GM21723 (cell line): ENCODE measurements at regions not wholly inside any gene's neighbourhood (a gene's known extent, or its start where the extent isn't known, plus 50 kb on each side); places are given as distances from the start of the nearest gene placed in this dataset.
"Not testable (repeated sequence)": the region's sequence is repeated elsewhere in the genome, so short reads cannot be mapped to it uniquely, and the experiment has no call there.

ENCODE experiments used
- ATAC-seq: cut with Tn5 transposase; IDR thresholded peaks from one replicate; pipeline ENCODE4 v1.9.1; 2021; ENCODE audit warnings: mild to moderate bottlenecking, moderate library complexity; ENCODE audit not compliant: unreplicated experiment

DNA sequence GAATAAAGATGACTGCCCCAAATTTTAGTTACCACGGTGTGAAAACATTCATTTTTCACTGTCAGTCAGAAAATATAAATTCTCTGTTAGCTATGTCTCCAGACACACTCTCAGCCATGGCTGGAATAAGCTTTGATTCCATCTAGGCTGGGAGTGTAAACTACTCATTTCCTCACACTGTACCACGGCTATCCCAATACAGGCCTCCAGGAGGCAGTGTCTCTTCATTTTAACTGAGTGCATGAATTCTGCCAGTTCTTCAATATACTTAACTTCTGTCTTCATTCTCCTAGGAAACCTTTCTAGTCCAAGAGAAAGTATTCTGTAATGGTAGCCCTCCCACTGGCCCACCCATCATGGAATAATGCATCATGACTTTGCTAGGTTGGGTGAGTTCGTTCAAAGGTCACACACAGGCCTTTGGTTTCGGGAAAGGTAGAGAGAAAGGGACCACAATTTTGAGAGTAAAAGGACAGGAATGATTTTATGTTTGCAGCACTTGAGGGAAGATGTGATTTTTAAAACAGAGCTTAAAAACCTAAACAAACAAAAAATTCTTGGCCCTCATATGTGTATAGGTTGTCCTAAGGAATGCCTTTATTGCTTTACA lies 381.1 kb downstream of the SEC23A start:
- peak; percentile 85 for ATAC-seq

DNA sequence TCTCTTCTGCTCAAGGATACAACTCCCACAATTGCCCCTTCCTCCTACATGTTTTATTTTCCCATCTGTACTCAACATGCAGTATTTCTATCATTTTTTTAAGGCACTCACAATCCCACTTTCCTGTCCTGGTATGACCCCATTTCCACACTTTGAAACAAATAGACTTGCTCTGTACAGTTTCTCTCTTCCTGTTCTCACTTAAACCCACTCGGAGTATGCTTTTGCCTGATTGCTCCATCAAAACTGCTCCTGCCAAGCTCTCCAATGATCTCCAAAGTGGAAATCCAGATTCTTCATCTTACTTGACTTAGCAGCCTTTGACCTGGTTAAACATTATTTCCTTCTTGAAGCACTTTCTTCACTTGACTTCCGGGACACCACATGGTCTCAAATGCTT lies 384.5 kb downstream of the SEC23A start:
- no peak for ATAC-seq

DNA sequence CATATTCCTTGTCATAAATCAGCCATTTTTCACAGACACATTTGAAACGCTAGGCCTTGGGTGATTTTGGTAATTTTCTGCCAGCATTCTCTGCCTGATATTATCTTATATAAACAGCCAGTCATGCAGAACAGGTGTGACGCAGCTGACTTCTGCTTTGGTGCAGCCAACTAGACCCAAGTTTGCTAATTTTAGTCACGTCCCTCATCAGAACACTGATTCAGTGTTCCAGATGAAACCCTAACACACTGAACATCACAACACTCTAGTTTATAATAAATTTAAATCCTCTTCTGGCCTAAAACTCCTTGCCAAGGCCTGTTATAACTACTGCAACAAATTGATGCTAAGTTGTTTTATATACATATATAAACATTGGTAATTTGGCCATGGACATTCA lies 386.1 kb downstream of the SEC23A start:
- ATAC-seq, result no peak

DNA sequence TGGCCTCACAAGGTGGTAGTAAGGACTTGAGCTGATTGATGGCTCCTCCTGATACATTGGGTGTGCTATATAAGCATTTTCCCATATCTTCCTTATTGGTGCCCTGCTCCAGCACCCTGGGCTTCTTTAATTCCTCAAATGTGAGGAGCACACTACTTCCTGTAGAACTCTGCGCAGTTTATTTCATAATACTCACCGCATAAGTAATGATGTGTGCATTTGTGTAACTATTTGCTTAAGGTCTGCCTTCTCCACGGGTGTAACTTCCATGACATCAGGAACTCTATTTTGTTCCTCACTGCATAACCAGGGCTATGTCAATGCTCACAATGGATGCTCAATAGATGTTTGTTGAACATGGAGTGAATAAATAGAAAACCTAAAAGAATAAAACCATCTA lies 392.2 kb downstream of the SEC23A start:
- no peak for ATAC-seq

DNA sequence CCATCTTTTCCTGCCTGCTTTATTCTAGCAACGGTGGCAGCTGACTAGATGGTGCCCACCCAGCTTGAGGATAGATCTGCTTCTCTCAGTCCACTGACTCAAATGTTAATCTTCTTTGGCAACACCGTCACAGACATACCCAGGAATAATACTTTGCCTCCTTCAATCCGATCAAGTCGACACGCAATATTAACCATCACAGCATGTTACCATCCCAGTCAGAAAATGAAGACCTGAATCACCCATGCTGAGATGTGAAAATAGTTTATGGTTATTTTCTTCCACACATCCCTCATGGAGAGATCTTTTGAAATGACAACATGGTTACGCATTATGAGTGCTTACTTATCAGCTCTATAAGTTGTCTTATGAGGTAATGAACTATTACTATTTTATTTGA lies 392.8 kb downstream of the SEC23A start:
- ATAC-seq, result no peak

DNA sequence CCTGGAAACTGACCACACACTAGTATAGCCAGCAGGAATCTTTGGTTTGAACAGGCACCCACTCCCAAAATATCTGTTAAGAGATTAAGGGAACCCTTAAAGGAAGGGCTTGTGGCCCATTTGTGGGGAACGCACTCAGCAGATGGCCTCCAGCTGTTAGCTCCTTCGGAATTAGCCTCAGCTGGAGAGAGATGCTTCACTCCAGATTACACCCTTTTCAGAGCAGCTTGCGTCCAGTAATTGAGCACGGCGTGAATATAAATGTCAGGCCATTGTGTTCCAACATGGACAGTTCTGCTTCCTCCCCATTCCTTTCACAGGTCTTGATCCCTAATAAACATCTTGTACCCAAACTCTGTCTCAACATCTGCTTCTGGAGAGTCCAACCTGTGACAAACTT lies 397.8 kb downstream of the SEC23A start:
- ATAC-seq, result no peak

DNA sequence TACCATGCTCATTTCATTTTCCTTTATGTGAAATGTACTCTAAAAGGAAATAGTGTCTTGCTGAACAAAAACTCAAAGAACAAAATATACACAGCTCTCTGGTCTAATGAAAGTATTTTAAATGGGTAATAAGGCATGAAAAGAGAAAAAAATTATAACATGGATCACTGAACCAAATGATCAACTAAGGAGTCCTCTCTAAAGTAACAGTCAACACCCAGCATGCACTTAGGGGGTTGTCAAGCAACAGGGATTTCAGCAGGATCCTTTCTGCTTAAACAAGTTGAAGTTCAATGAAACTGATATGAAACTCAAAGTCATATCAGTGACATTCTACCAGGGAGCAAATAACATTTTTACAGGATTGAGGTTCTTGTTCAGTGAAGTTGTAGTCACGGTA lies 398.8 kb downstream of the SEC23A start:
- no peak for ATAC-seq

DNA sequence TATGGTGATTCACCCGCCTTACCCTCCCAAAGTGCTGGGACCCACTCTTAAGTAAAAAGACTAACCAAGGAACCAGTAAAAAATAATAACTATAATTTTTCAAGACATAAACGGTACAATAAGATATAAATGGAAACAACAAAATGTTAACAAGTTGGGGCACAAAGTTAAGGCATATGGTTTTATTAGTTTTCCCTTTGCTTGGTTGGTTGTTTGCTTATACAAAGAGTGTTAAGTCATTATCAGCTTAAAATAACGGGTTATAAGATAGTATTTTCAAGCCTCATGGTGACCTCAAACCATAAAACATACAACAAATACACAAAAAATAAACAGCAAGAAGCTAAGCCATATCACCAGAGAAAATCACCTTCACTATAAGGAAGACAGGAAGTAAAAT lies 406.1 kb downstream of the SEC23A start:
- no peak for ATAC-seq

DNA sequence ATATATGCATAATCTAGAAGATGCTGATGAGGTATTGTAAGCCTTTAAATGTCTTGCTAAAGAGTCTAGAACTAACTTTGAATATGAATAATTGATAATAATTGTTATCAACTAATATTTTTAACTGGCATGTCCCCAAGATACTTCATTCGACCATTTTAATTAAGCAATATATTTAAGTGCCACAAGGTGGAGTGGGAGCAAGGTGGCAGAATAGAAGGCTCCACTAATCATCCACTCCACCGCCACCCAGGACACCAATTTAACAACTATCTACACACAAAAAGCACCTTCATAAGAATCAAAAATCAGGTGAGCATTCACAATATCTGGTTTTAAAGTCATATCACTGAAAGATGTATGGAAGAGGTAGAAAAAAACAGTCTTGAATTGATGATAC lies 409.6 kb downstream of the SEC23A start:
- ATAC-seq, result no peak

DNA sequence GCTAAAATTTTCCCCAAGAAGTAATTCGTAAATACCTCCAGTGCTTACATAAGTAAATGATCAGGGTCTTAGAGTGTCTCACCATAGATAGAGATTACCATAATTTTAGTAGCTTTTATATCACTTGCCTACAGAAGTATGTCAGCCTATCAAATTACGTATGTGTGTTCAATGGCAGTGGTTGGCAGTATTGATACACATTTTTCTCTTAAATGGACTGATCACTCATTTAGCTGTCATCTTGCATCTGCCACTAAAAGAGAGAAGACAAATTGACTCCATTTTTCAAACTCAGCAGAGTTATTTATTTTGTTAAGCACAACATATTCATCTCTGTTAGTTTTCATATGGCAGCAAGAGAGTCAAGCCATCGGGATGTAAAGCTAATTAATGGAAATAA lies 413.1 kb upstream of the CLEC14A start:
- no peak for ATAC-seq

DNA sequence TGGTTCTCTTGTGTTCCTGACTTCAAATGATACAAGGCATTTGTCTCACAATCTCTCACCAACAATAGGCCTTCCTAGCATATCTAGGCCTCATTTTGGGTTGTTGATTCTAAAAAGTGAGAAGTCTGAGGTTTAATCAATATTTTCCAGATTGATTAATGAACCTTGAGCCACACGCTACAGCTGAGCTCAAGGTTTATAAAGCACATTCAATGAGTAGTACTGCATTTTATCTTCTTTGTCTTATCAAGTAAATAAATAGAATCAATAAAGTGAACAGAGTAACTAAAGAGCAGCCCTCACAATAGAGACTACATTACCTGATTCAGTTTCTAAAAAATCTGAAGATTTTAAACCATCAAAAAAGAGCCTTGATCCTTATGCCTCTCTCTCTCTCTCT lies 407.5 kb upstream of the CLEC14A start:
- ATAC-seq, result no peak

DNA sequence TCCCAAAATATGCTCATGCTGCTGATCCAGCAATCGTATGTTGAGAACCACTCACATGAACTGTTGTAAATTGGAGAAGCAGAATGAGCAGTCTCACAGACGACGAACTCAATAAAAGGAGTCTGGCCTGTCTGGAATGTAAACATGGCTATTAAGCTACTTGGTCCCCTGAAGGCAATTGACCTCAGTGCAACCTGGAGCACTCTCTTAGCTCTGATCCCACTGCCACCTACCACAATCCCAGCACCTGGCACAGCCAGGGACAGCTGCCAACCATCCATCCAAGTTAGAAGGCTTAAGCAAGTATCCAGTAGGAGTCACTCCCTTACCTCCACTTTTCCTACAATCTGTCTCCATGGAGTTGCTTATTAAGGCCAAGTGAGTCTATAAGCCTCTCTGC lies 406.9 kb upstream of the CLEC14A start:
- no peak for ATAC-seq

DNA sequence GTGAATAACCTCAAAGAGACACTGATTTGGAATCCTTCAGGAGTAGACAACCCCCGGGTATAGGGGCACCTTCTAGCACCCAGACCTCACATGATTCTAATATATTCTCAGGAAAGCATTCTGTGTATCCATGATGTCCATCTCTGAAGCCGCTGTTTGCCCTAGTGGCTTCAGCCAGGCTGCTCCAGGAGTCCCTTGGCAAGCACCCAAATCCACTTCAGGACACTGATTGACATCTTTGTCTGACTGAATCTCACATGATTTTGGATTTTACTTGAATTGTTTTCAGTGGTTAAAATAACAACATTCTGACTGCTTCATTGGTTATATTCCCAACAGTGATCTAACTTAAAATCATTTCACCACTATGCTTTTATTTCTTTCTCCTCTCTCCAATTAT lies 390.5 kb upstream of the CLEC14A start:
- ATAC-seq, result no peak

DNA sequence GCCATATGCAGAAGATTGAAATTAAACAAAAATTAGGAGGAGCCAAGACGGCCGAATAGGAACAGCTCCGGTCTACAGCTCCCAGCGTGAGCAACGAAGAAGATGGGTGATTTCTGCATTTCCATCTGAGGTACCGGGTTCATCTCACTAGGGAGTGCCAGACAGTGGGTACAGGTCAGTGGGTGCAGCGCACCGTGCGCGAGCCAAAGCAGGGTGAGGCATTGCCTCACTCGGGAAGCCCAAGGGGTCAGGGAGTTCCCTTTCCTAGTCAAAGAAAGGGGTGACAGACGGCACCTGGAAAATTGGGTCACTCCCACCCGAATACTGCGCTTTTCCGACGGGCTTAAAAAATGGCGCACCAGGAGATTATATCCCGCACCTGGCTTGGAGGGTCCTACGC lies 379.0 kb upstream of the CLEC14A start:
- ATAC-seq, result not testable (repeated sequence)

DNA sequence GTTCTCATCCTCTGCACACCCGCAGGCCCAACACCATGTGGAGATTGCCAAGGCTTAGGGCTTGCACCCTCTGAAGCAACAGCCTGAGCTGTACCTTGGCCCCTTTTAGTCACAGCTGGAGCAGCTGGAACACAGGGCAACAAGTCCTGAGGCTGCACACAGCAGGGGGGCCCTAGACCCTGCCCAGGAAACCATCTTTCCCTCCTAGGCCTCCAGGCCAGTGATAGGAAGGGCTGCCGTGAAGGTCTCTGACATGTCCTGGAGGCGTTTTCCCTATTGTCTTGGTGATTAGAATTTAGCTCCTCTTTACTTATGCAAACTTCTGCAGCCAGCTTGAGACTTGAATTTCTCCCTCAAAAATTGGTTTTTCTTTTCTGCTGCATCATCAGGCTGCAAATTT lies 373.5 kb upstream of the CLEC14A start:
- ATAC-seq, result no peak

DNA sequence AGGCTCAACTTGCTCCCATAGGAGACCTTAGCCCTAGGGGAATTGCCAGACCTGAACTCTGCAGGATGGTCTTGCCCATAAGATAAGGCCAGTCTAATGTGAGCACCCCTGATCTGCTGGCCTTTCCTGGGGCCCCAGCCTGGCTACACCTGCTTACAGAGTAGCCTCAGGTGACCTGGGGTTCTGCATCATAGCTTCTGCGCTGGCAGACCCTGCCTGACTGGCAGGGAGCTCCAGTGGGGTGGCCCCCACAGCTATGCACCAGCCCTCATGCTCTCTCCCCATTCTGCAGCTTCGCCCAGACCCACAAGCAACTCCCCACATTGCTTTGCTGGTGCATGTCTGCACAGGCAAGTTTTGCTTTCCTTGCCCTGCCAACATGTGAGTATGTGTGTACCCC lies 371.3 kb upstream of the CLEC14A start:
- no peak for ATAC-seq

DNA sequence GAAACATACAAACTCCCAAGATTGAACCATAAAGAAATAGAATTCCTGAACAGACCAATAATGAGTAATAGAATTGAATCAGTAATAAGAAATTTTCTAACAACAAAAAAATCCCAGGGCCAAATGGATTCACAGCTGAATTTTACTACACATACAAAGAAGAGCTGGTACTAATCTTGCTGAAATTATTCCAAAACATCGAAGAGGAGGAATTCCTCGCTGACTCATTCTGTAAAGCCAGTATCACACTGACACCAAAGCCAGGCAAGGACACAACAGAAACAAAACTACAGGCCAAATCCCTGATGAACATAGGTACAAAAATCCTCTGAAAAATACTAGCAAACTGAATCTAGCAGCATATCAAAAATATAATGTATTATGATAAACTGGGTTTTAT lies 367.8 kb upstream of the CLEC14A start:
- no peak for ATAC-seq

DNA sequence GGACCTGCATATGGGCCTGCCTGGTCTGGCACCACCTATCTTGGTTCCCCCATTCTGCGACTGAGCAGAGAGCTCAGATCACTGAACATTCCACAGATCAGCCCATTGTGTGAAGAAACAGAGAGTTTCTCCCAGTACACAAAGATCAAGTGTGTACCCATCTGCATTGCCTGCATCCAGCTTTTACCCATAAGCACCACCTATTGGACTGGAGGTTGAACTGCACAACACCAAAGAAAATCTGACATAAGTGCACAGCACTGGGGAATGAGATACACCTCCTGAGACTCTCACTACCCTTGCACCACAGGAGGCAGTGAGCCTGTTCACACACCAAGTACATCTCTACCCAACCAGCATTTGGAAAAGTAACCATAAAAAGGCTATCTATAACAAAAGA lies 362.6 kb upstream of the CLEC14A start:
- ATAC-seq, result no peak

DNA sequence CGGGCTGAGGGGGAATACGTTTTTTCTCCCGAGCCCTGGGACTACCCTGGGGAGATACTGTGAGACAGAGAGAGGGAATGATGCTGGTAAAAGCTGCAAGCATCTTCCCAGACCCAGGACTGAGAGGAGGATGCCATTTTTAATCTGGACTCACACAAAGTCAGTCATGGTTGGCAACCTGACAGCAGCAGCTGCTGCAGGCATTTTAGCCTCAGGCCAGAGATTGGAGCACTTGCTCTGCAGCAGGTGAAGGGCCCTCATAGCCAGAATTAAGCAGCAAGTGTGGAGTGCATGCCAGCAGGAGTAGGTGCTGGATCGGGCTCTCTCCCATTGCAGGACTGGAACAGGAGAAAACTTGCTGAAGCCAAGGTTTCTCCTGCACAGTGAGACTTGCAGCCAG lies 361.1 kb upstream of the CLEC14A start:
- no peak for ATAC-seq

DNA sequence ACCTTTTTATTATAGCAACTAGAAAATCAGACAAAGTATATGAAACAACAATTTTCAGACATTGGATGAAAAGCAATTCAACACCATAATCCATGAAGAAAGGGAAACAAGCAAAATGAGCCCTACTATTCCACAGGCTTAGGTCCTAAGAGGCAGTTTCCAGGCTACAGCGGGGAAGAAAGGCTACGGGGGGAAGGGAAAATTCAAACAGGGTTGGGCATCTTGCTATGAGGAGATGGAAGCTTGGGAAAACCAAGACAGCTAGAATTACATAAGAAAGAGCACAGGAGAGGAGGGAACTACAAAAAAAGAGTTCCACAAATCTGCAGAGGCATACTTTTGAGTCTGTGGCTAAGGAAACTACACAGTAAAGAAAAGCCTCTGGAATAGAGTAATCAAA lies 356.0 kb upstream of the CLEC14A start:
- no peak for ATAC-seq

DNA sequence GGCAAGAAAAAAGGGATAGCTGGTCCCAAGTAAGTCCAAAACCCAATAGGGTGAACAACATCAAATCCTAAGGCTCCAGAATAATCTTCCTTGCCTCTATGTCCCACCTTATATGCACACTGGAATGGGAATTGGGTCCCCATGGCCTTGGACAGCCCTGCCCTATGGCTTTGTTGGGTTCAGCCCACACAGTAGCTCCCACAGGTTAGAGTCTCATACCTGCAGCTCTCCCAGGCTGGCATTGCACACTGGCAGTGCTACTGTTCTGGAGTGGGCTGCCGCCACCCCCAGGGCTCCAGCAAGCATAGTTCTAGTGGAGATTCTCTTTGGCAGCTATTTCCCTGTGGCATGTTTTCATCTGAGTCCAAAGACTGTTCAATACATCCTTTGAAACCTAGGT lies 352.4 kb upstream of the CLEC14A start:
- no peak for ATAC-seq

DNA sequence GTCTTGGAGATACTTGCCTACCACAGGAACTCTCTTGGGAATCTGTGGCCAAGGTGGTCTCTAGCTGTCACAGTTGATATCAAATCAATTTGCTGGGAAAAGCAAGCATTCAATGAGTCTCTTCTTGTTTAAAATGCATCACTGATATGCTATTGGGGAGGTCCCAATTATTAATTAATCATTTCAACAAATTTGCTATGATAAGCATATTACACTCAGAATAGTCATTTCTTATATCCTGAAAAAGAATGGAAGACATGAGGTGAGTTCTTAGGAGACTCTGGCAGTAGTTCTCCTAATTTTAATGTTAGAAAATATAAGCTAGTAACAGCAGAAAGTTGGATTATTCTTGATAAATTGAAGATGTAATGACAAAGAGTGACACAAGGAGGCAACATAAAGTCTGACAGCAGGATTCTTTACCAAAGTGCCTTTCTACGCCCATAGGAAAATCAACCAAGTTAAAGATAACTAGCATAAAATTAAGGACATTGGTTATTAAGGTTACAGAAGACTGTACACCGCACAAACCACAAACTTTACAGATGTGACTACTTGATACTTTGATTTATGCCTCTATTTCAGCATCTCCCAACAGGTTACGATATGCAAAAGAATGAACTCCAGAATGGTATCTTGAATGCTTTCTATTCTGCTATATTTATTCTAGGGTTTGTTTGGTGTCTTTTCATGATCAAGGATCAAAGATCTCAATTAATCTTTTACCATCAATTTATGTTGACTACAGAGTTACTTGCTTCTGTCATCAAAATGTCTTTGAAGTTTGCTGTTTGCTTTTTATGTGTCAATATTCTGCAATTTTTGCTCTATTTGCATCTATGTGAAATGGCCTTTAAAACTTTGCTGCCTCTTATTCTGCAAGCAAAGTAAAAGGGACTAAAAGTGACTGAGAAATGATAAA lies 349.6 kb upstream of the CLEC14A start:
- ATAC-seq, result no peak

DNA sequence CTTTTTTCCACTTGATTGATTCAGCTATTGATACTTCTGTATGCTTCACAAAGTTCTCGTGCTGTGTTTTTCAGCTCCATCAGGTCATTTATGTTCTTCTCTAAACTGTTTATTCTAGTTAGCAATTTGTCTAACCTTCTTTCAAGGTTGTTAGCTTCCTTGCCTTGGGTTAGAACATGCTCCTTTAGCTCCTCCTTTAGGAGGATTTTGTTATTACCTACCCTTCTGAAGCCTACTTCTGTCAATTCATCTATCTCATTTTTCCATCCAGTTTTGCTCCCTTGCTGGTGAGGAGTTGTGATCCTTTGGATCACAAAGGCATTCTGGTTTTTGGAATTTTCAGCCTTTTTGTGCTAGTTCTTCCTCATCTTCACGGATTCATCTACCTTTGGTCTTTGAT lies 344.7 kb upstream of the CLEC14A start:
- not testable (repeated sequence) for ATAC-seq
